SU-DHL-6 (cell line): ENCODE measurements at regions not wholly inside any gene's neighbourhood (a gene's known extent, or its start where the extent isn't known, plus 50 kb on each side); places are given as distances from the start of the nearest gene placed in this dataset.

Source experiments
- EZH2phosphoT487 ChIP-seq: fragments of 200-600 bp; sonication (generic), shearing (Covaris generic); conservative IDR thresholded peaks from 2 replicates; pipeline ENCODE4 v1.6.1; 2018; ENCODE audit warnings: mild to moderate bottlenecking, antibody characterized with exemption, low read length, moderate library complexity, mixed read lengths
- TF ChIP-seq, protein P1 (sequence below): fragments of 200-600 bp; sonication (generic); IDR thresholded peaks from one replicate; pipeline ENCODE4 v1.5.1; 2017; ENCODE audit warnings: antibody characterized with exemption, mild to moderate bottlenecking, low read length, moderate library complexity; ENCODE audit not compliant: insufficient read depth, poor library complexity, severe bottlenecking

GRCh38 chr7:41890631-41891274, 187.9 kb upstream of the INHBA start:
- TF ChIP-seq, protein P1, sequence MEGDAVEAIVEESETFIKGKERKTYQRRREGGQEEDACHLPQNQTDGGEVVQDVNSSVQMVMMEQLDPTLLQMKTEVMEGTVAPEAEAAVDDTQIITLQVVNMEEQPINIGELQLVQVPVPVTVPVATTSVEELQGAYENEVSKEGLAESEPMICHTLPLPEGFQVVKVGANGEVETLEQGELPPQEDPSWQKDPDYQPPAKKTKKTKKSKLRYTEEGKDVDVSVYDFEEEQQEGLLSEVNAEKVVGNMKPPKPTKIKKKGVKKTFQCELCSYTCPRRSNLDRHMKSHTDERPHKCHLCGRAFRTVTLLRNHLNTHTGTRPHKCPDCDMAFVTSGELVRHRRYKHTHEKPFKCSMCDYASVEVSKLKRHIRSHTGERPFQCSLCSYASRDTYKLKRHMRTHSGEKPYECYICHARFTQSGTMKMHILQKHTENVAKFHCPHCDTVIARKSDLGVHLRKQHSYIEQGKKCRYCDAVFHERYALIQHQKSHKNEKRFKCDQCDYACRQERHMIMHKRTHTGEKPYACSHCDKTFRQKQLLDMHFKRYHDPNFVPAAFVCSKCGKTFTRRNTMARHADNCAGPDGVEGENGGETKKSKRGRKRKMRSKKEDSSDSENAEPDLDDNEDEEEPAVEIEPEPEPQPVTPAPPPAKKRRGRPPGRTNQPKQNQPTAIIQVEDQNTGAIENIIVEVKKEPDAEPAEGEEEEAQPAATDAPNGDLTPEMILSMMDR = no peak
- no peak for TF ChIP-seq EZH2phosphoT487
